SK-N-MC (cell line): ENCODE measurements at regions not wholly inside any gene's neighbourhood (a gene's known extent, or its start where the extent isn't known, plus 50 kb on each side); places are given as distances from the start of the nearest gene placed in this dataset.

ENCODE experiments used
- FOXP2 ChIP-seq: optimal IDR thresholded peaks from 2 replicates; pipeline ENCODE3; 2011; ENCODE audit warnings: mild to moderate bottlenecking, moderate library complexity; ENCODE audit not compliant: insufficient read depth; ENCODE audit errors: extremely low read length, control extremely low read depth
- POLR2AphosphoS5 ChIP-seq: IDR thresholded peaks from 2 replicates; pipeline ENCODE4 v1.6.1; 2012; ENCODE audit warnings: mild to moderate bottlenecking, low read depth, low read length, borderline replicate concordance

DNA sequence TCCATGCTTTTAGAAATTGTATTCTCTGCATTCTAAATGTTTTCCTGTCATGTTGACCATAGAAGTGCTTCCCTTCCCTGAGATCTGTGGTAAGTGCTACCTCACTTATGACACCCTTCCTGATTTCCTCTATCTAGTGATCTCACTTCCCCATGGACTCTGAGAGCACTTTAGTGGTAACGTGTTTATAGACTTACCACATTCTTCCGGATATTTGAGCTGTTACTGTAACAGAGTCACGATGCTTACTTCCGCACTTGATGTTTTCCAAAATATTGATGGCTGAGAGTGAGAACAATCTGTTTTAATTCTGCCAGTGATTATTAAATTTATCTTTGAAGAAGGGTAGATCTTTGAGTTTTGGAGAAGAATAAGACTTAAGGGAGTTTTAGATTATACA, 60.1 kb upstream of the NAMPT start:
- TF ChIP-seq POLR2AphosphoS5: no peak
- TF ChIP-seq FOXP2: no peak
